H9 (cell line): ENCODE measurements at regions not wholly inside any gene's neighbourhood (a gene's known extent, or its start where the extent isn't known, plus 50 kb on each side); places are given as distances from the start of the nearest gene placed in this dataset.

Experiments used
- DNase-seq: peaks from one replicate; pipeline ENCODE4 v3.0.0-alpha.2; 2017
- H2AFZ ChIP-seq: one replicate; pipeline ENCODE4 v1.6.1; 2013; ENCODE audit warnings: mild to moderate bottlenecking, low read length, control low read depth, moderate library complexity
- H2AK5ac ChIP-seq: 2 replicates; pipeline ENCODE4 v1.6.1; 2013; ENCODE audit warnings: low read length, control low read depth, mixed read lengths; ENCODE audit not compliant: insufficient read length
- H2BK120ac ChIP-seq: one replicate; pipeline ENCODE4 v1.6.1; 2013; ENCODE audit warnings: low read depth, mild to moderate bottlenecking, low read length, control low read depth, inconsistent platforms; ENCODE audit not compliant: poor library complexity, severe bottlenecking
- H2BK12ac ChIP-seq: 2 replicates; pipeline ENCODE4 v1.6.1; 2013; ENCODE audit warnings: low read length, control low read depth, mixed read lengths, low read depth; ENCODE audit not compliant: insufficient read length
- H2BK15ac ChIP-seq: 2 replicates; pipeline ENCODE4 v1.6.1; 2013; ENCODE audit warnings: low read depth, low read length, control low read depth
- H2BK20ac ChIP-seq: one replicate; pipeline ENCODE4 v1.6.1; 2013; ENCODE audit warnings: low read depth, mild to moderate bottlenecking, low read length, control low read depth, inconsistent platforms; ENCODE audit not compliant: poor library complexity, severe bottlenecking
- H2BK5ac ChIP-seq: 2 replicates; pipeline ENCODE4 v1.6.1; 2013; ENCODE audit warnings: low read length, control low read depth, mixed read lengths; ENCODE audit not compliant: insufficient read length
- H3K14ac ChIP-seq: 2 replicates; pipeline ENCODE4 v1.6.1; 2013; ENCODE audit warnings: low read length, control low read depth; ENCODE audit not compliant: insufficient read depth
- H3K18ac ChIP-seq: 2 replicates; pipeline ENCODE4 v1.6.1; 2013; ENCODE audit warnings: low read depth, mild to moderate bottlenecking, mixed read lengths, low read length, control low read depth; ENCODE audit not compliant: insufficient read length
- H3K23ac ChIP-seq: 2 replicates; pipeline ENCODE4 v1.6.1; 2013; ENCODE audit warnings: low read length, control low read depth, mixed read lengths, low read depth; ENCODE audit not compliant: insufficient read length
- H3K23me2 ChIP-seq: 2 replicates; pipeline ENCODE4 v1.6.1; 2013; ENCODE audit warnings: low read depth, mild to moderate bottlenecking, mixed read lengths, low read length, control low read depth; ENCODE audit not compliant: insufficient read length, poor library complexity, severe bottlenecking
- H3K27ac ChIP-seq: 2 replicates; pipeline ENCODE4 v1.5.1; 2013; ENCODE audit warnings: low read length, control low read depth, mixed read lengths, low read depth; ENCODE audit not compliant: insufficient read length
- H3K27me3 ChIP-seq: 2 replicates; pipeline ENCODE4 v1.6.1; 2013; ENCODE audit warnings: low read length, control low read depth, inconsistent platforms; ENCODE audit not compliant: insufficient read depth
- H3K4ac ChIP-seq: 2 replicates; pipeline ENCODE4 v1.6.1; 2013; ENCODE audit warnings: low read depth, mild to moderate bottlenecking, control low read depth, inconsistent platforms, low read length, moderate library complexity
- H3K4me1 ChIP-seq: 2 replicates; pipeline ENCODE4 v1.6.1; 2013; ENCODE audit warnings: low read length, control low read depth, inconsistent platforms; ENCODE audit not compliant: insufficient read depth
- H3K4me2 ChIP-seq: 2 replicates; pipeline ENCODE4 v1.6.1; 2013; ENCODE audit warnings: low read length, control low read depth, mixed read lengths; ENCODE audit not compliant: insufficient read length, insufficient read depth
- H3K56ac ChIP-seq: 2 replicates; pipeline ENCODE4 v1.6.1; 2013; ENCODE audit warnings: low read depth, mild to moderate bottlenecking, mixed read lengths, low read length, control low read depth; ENCODE audit not compliant: insufficient read length
- H3K79me1 ChIP-seq: 2 replicates; pipeline ENCODE4 v1.6.1; 2013; ENCODE audit warnings: low read depth, mild to moderate bottlenecking, moderate library complexity, low read length, control low read depth, inconsistent platforms; ENCODE audit not compliant: insufficient read depth, poor library complexity, severe bottlenecking
- H3K79me2 ChIP-seq: 2 replicates; pipeline ENCODE4 v1.6.1; 2013; ENCODE audit warnings: low read length, control low read depth, inconsistent platforms; ENCODE audit not compliant: insufficient read depth
- H3K9ac ChIP-seq: 2 replicates; pipeline ENCODE4 v1.6.1; 2013; ENCODE audit warnings: low read length, control low read depth, mixed read lengths; ENCODE audit not compliant: insufficient read length; ENCODE audit errors: extremely low read depth
- H3K9me3 ChIP-seq: one replicate; pipeline ENCODE4 v1.6.1; 2013; ENCODE audit warnings: low read depth, low read length, inconsistent platforms; ENCODE audit not compliant: control insufficient read depth
- H3T11ph ChIP-seq: one replicate; pipeline ENCODE4 v1.6.1; 2013; ENCODE audit warnings: mild to moderate bottlenecking, low read length, control low read depth, inconsistent platforms
- H4K20me1 ChIP-seq: one replicate; pipeline ENCODE4 v1.6.1; 2013; ENCODE audit not compliant: control insufficient read depth, insufficient read length, insufficient read depth
- H4K5ac ChIP-seq: 2 replicates; pipeline ENCODE4 v1.6.1; 2013; ENCODE audit warnings: low read depth, mild to moderate bottlenecking, mixed read lengths, low read length, control low read depth; ENCODE audit not compliant: insufficient read length
- H4K8ac ChIP-seq: replicated peaks from 2 replicates; pipeline ENCODE4 v1.6.1; 2013; ENCODE audit warnings: low read length, control low read depth, mixed read lengths, low read depth; ENCODE audit not compliant: insufficient read length
- H4K91ac ChIP-seq: 2 replicates; pipeline ENCODE4 v1.6.1; 2013; ENCODE audit warnings: low read depth, mild to moderate bottlenecking, moderate library complexity, mixed read lengths, low read length, control low read depth; ENCODE audit not compliant: insufficient read length
- H3K27ac Mint-ChIP-seq, 3 experiments: 2 replicates in 2 of 3; 3 replicates in 1 of 3; pipeline ENCODE4 v1.8.0; 2020 to 2021; ENCODE audit warnings: mixed read lengths in 3 of 3, mild to moderate bottlenecking in 1 of 3, moderate library complexity in 1 of 3
- H3K27me3 Mint-ChIP-seq: 2 replicates; pipeline ENCODE4 v1.8.0; 2021; ENCODE audit warnings: low read depth, mild to moderate bottlenecking, moderate library complexity, mixed read lengths
- H3K36me3 Mint-ChIP-seq, 3 experiments: 2 replicates in 2 of 3; 3 replicates in 1 of 3; pipeline ENCODE4 v1.8.0; 2020 to 2021; ENCODE audit warnings: low read depth in 3 of 3, mixed read lengths in 3 of 3; ENCODE audit not compliant: insufficient read depth in 1 of 3
- H3K4me1 Mint-ChIP-seq, 2 experiments: 2 replicates each; pipeline ENCODE4 v1.8.0; 2020; ENCODE audit warnings: mixed read lengths in 2 of 2
- H3K4me3 Mint-ChIP-seq, 2 experiments: 2 replicates in 1 of 2; 3 replicates in 1 of 2; pipeline ENCODE4 v1.8.0; 2020 to 2021; ENCODE audit warnings: mild to moderate bottlenecking in 2 of 2, mixed read lengths in 2 of 2, moderate library complexity in 1 of 2
- H3K9me3 Mint-ChIP-seq, 2 experiments: 2 replicates in 1 of 2; 3 replicates in 1 of 2; pipeline ENCODE4 v1.8.0; 2020; ENCODE audit warnings: mild to moderate bottlenecking in 2 of 2, mixed read lengths in 2 of 2, moderate library complexity in 1 of 2
- CTCF ChIP-seq: fragments of 200-600 bp; sonication (generic); conservative IDR thresholded peaks from 3 replicates; pipeline ENCODE4 v1.8.0; 2021; ENCODE audit warnings: antibody characterized with exemption, mild to moderate bottlenecking
- WGBS: extraction: QIAGEN DNeasy Blood & Tissue Kit; methylation state at CpG from one replicate; pipeline ENCODE4 v1.1.7; 2013; ENCODE audit warnings: missing lambda C conversion rate, low lambda C conversion rate, mixed read lengths; ENCODE audit not compliant: insufficient read length; ENCODE audit errors: extremely low coverage; 5-methylcytosine and 5-hydroxymethylcytosine counted together

- Histone ChIP-seq H3K4me1 (peaks cover 10% of the 10 kb centered on the region; the same call in 1 of the 2 replicates), H2BK15ac (no peak overlapping the region), H4K91ac (no peak overlapping the region), H2AFZ (no peak overlapping the region), H2BK5ac (no peak overlapping the region), H2BK20ac (no peak overlapping the region), H3K79me2 (no peaks in the 10 kb centered on the region), H3K9me3 (no peaks in the 10 kb centered on the region), H4K5ac (no peak overlapping the region), H2BK12ac (no peak overlapping the region), H2AK5ac (no peak overlapping the region), H4K20me1 (no peaks in the 10 kb centered on the region), H3K18ac (no peak overlapping the region), H3K27ac (no peak overlapping the region), H4K8ac (no peak overlapping the region), H3K56ac (no peak overlapping the region), H3K4ac (no peak overlapping the region), H2BK120ac (no peak overlapping the region), H3T11ph (no peak overlapping the region), H3K23ac (no peak overlapping the region), H3K9ac (no peak overlapping the region), H3K79me1 (no peaks in the 10 kb centered on the region), H3K23me2 (no peaks in the 10 kb centered on the region), H3K4me2 (no peak overlapping the region), H3K27me3 (no peaks in the 10 kb centered on the region; the same call in 1 of the 2 replicates), H3K14ac (no peak overlapping the region)
- Mint-ChIP-seq H3K4me1 (peaks cover 21 to 24% of the 10 kb centered on the region in 2 experiments), H3K36me3 (peaks cover 0 to 15% (median 2%) of the 10 kb centered on the region in 3 experiments; a peak in 4 of 7 replicates), H3K27me3 (peaks cover 27% of the 10 kb centered on the region), H3K27ac (no peak overlapping the region), H3K4me3 (no peak overlapping the region), H3K9me3 (peaks cover 17 to 26% of the 10 kb centered on the region in 2 experiments)
- no peak for TF ChIP-seq CTCF
- no CpG with 5 or more reads among the region's 6 CpGs for WGBS
- no peak for DNase-seq
These were observed 149.7 kb upstream of the PLET1 start for GRCh38 chr11:112410325-112410724.
